IMR-90 (cell line): ENCODE measurements at regions not wholly inside any gene's neighbourhood (a gene's known extent, or its start where the extent isn't known, plus 50 kb on each side); places are given as distances from the start of the nearest gene placed in this dataset.

Source experiments
- ATAC-seq: fragments of 200-7000 bp; cut with Tn5 transposase; 2 replicates; pipeline ENCODE4 v1.9.1; 2020; ENCODE audit warnings: low read depth, mild to moderate bottlenecking, moderate library complexity
- BruUV-seq: library from RNA; stranded (reverse); fragments of 400-500 nt; replicated peaks from 2 replicates; lab custom pipeline; 2021; lab: Mats Ljungman, UMichigan
- CTCF ChIA-PET: fragments of 300-600 bp; formaldehyde crosslinking; extraction: SDS; loops from one replicate; lab custom pipeline; 2021; ENCODE audit warnings: antibody characterized with exemption; lab: Yijun Ruan, JAX
- POLR2A ChIA-PET: fragments of 300-600 bp; sonication (Branson Sonifier 250); formaldehyde crosslinking; loops from one replicate; lab custom pipeline; 2022; ENCODE audit warnings: antibody characterized with exemption; ENCODE audit not compliant: unreplicated experiment; lab: Charles Lee
- DNase-seq: peaks from one replicate; pipeline ENCODE4 v3.0.0; 2013
- H2AFZ ChIP-seq: replicated peaks from 2 replicates; pipeline ENCODE3; 2013; ENCODE audit warnings: low read length, mild to moderate bottlenecking; ENCODE audit not compliant: poor library complexity
- H2AK5ac ChIP-seq: 2 replicates; pipeline ENCODE4 v1.6.1; 2013; ENCODE audit warnings: low read depth, low read length, inconsistent platforms
- H2AK9ac ChIP-seq: replicated peaks from 2 replicates; pipeline ENCODE3; 2013; ENCODE audit warnings: mild to moderate bottlenecking, low read depth, low read length, moderate library complexity; ENCODE audit not compliant: poor library complexity
- H2BK120ac ChIP-seq: 2 replicates; pipeline ENCODE4 v1.6.1; 2013; ENCODE audit warnings: low read depth, low read length, inconsistent platforms
- H2BK15ac ChIP-seq: 3 replicates; pipeline ENCODE4 v1.6.1; 2013; ENCODE audit warnings: low read depth, low read length, inconsistent platforms
- H2BK20ac ChIP-seq: 2 replicates; pipeline ENCODE4 v1.6.1; 2013; ENCODE audit warnings: low read depth, mild to moderate bottlenecking, inconsistent platforms, low read length, moderate library complexity
- H2BK5ac ChIP-seq: 2 replicates; pipeline ENCODE4 v1.6.1; 2013; ENCODE audit warnings: mild to moderate bottlenecking, low read depth, low read length, inconsistent platforms; ENCODE audit not compliant: poor library complexity, severe bottlenecking
- H3K14ac ChIP-seq: replicated peaks from 2 replicates; pipeline ENCODE4 v1.6.1; 2013; ENCODE audit warnings: low read depth, low read length, inconsistent platforms
- H3K18ac ChIP-seq: 2 replicates; pipeline ENCODE4 v1.6.1; 2013; ENCODE audit warnings: low read depth, low read length, control low read depth
- H3K23ac ChIP-seq: 2 replicates; pipeline ENCODE4 v1.6.1; 2013; ENCODE audit warnings: low read depth, low read length, inconsistent platforms
- H3K27ac ChIP-seq: 2 replicates; pipeline ENCODE4 v1.5.1; 2013; ENCODE audit warnings: mild to moderate bottlenecking, control low read depth, low read length; ENCODE audit not compliant: insufficient read depth
- H3K27me3 ChIP-seq: 2 replicates; pipeline ENCODE4 v1.6.1; 2013; ENCODE audit warnings: low read length; ENCODE audit not compliant: control insufficient read depth, insufficient read depth
- H3K36me3 ChIP-seq: 2 replicates; pipeline ENCODE4 v1.6.1; 2013; ENCODE audit warnings: low read length, mixed read lengths; ENCODE audit not compliant: control insufficient read depth, insufficient read depth
- H3K4ac ChIP-seq: 2 replicates; pipeline ENCODE4 v1.6.1; 2013; ENCODE audit warnings: low read depth, low read length, inconsistent platforms
- H3K4me1 ChIP-seq: 2 replicates; pipeline ENCODE4 v1.6.1; 2013; ENCODE audit warnings: low read length, mixed read lengths; ENCODE audit not compliant: control insufficient read depth, insufficient read depth
- H3K4me2 ChIP-seq: 2 replicates; pipeline ENCODE4 v1.6.1; 2013; ENCODE audit warnings: low read depth, mild to moderate bottlenecking, control low read depth, low read length, moderate library complexity
- H3K4me3 ChIP-seq: 2 replicates; pipeline ENCODE4 v1.5.1; 2013; ENCODE audit warnings: low read depth, mild to moderate bottlenecking, control low read depth, low read length, moderate library complexity; ENCODE audit not compliant: insufficient read depth
- H3K56ac ChIP-seq: 2 replicates; pipeline ENCODE4 v1.6.1; 2013; ENCODE audit warnings: low read length, inconsistent platforms; ENCODE audit not compliant: insufficient read depth; ENCODE audit errors: extremely low read depth
- H3K79me1 ChIP-seq, 2 experiments: 2 replicates each; pipeline ENCODE4 v1.6.1; 2013; ENCODE audit warnings: low read length in 2 of 2, inconsistent platforms in 1 of 2, low read depth in 1 of 2
- H3K9ac ChIP-seq: 2 replicates; pipeline ENCODE4 v1.6.1; 2013; ENCODE audit warnings: low read depth, low read length, control low read depth
- H3K9me1 ChIP-seq: 2 replicates; pipeline ENCODE4 v1.6.1; 2013; ENCODE audit warnings: low read length, inconsistent platforms; ENCODE audit not compliant: insufficient read depth
- H3K9me3 ChIP-seq: 2 replicates; pipeline ENCODE4 v1.6.1; 2013; ENCODE audit warnings: low read length; ENCODE audit not compliant: control insufficient read depth, insufficient read depth
- H4K20me1 ChIP-seq: 2 replicates; pipeline ENCODE4 v1.6.1; 2013; ENCODE audit warnings: low read length, inconsistent platforms; ENCODE audit not compliant: insufficient read depth
- H4K5ac ChIP-seq: 2 replicates; pipeline ENCODE4 v1.6.1; 2013; ENCODE audit warnings: mild to moderate bottlenecking, low read depth, low read length, control low read depth
- H4K8ac ChIP-seq, 2 experiments: 2 replicates each; pipeline ENCODE4 v1.6.1; 2013; ENCODE audit warnings: low read depth in 2 of 2, low read length in 2 of 2, control low read depth in 1 of 2, inconsistent platforms in 1 of 2
- H4K91ac ChIP-seq: 2 replicates; pipeline ENCODE4 v1.6.1; 2013; ENCODE audit warnings: low read depth, low read length, inconsistent platforms; ENCODE audit not compliant: insufficient read depth
- RAD21 ChIP-seq: IDR thresholded peaks from 2 replicates; pipeline ENCODE4 v1.6.1; 2012; ENCODE audit warnings: low read length, improper control_type of control experiment
- WGBS, 2 experiments: methylation state at CpG; one replicate each; pipeline versions ENCODE4 v1.1.5 to v1.1.7; 2013; ENCODE audit warnings: missing lambda C conversion rate in 2 of 2; ENCODE audit not compliant: insufficient read length in 1 of 2; ENCODE audit errors: extremely low coverage in 2 of 2; 5-methylcytosine and 5-hydroxymethylcytosine counted together
- dilution Hi-C: fragments of 300-500 bp; cut with HindIII; formaldehyde crosslinking; loops from one replicate; pipeline ENCODE4 v1.14.3; 2018; ENCODE audit warnings: low sequenced_read_pairs; ENCODE audit not compliant: unreplicated experiment
- in situ Hi-C: fragments of 300-500 bp; cut with MboI; formaldehyde crosslinking; loops from 3 replicates; pipeline ENCODE4 v1.14.3; 2019; ENCODE audit warnings: low sequenced_read_pairs, inconsistent platforms, mixed read lengths
- intact Hi-C: fragments of 100-400 bp; cut with micrococcal nuclease; formaldehyde crosslinking; loops from 2 replicates; pipeline ENCODE4 v1.10.0; 2022

GRCh38 chr3:137866001-137866400, 101.9 kb downstream of the SOX14 start:
- no peak overlapping the region for H2AK5ac ChIP-seq
- H4K5ac ChIP-seq = no peak overlapping the region
- dilution Hi-C loops = no loop called here
- H2BK5ac ChIP-seq = no peak overlapping the region
- no peaks in the 10 kb centered on the region for H3K36me3 ChIP-seq
- no peak overlapping the region for H3K14ac ChIP-seq
- no peak overlapping the region for H2AK9ac ChIP-seq
- no peak overlapping the region for H2BK120ac ChIP-seq
- ATAC-seq (no peak), DNase-seq (no peak)
- H3K9me3 ChIP-seq = peaks cover 5% of the 10 kb centered on the region; the same call in 1 of the 2 replicates
- WGBS, 2 experiments = 20% methylated on average over 1 of the region's 2 CpGs; no CpG with 5 or more reads in 1 of the 2 experiments
- H3K9ac ChIP-seq = no peak overlapping the region
- TF ChIP-seq RAD21 = no peak
- no peak overlapping the region for H2BK20ac ChIP-seq
- H4K8ac ChIP-seq = no peak overlapping the region
- H3K4ac ChIP-seq = no peak overlapping the region
- intact Hi-C loops = no loop called here
- no peaks in the 10 kb centered on the region for H3K4me1 ChIP-seq
- no TSS peak for BruUV-seq
- H3K4me2 ChIP-seq = no peak overlapping the region
- H3K23ac ChIP-seq = no peak overlapping the region
- H3K79me1 ChIP-seq = no peaks in the 10 kb centered on the region
- H4K20me1 ChIP-seq = no peaks in the 10 kb centered on the region
- H2BK15ac ChIP-seq = no peak overlapping the region
- CTCF ChIA-PET = no interaction called here
- H3K27ac ChIP-seq = no peak overlapping the region
- H2AFZ ChIP-seq = no peak overlapping the region
- H3K9me1 ChIP-seq = no peaks in the 10 kb centered on the region
- H3K27me3 ChIP-seq = no peaks in the 10 kb centered on the region
- no peak overlapping the region for H4K91ac ChIP-seq
- H3K18ac ChIP-seq = no peak overlapping the region
- POLR2A ChIA-PET = no interaction called here
- no peak overlapping the region for H3K4me3 ChIP-seq
- in situ Hi-C loops = no loop called here
- H3K56ac ChIP-seq = no peak overlapping the region
